ENCODE measurements at regions not wholly inside any gene's neighbourhood (a gene's known extent, or its start where the extent isn't known, plus 50 kb on each side); places are given as distances from the start of the nearest gene placed in this dataset.

DNA sequence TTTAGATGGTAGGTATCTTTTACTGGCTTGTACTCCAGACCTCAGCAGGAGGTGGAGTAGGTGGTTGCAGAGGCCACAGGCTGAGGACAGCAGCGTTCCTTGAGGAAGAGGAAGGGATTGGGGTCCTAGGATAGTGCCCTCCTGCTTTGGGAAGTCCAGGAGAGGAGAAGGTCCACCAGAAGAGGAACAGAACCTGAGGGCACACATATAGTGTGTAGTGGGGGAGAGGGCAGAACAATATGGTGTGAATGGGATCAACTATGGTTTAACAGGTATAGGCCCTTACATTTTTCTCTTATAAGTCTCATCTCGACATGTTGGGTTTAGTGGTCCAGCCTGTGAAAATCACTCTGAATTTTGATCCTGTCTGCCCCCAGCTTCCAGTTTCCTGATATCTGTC, 229.1 kb upstream of the ZBED5 start:
- H2BK20ac ChIP-seq (ENCODE audit: low read length), result peak overlapping the region; percentile 52; the same call in 1 of the 2 replicates
- no peak overlapping the region for H2BK120ac ChIP-seq (replicated peaks; ENCODE audit: low read depth, low read length)
- ChIA-PET CTCF (ENCODE audit: partially characterized antibody) (interaction anchor here (0.9 to 2.3 kb wide), 4 partner anchors 20 to 58 kb away, joined by 3 to 7 read pairs (median 4); no protein-coding TSS in a partner anchor), POLR2A (ENCODE audit: partially characterized antibody) (no interaction called here)
- H3K27ac ChIP-seq (ENCODE audit: low read depth, low read length), result no peak overlapping the region
- no peak overlapping the region for H3K4me3 ChIP-seq (ENCODE audit: extremely low read depth in 1 of 4, insufficient read depth in 2 of 4, low read depth in 3 of 4, low read length in 4 of 4)
- DNase-seq (ENCODE audit: low read depth in 1 of 2, low spot score in 2 of 2) (no peak), FAIRE-seq (no peak)
- no peak overlapping the region for H4K91ac ChIP-seq (replicated peaks; ENCODE audit: insufficient read length, low read length)
- 84% methylated on average over 2 of the region's 2 CpGs; no CpG with 5 or more reads in 1 of the 2 experiments for WGBS, 2 experiments (ENCODE audit: extremely low coverage in 1 of 2, insufficient coverage in 1 of 2, insufficient read length in 1 of 2, insufficient replicate concordance in 2 of 2, low coverage in 1 of 2, low lambda C conversion rate in 2 of 2, missing lambda C conversion rate in 1 of 2)
- no peak for TF ChIP-seq ASH2L (IDR thresholded peaks at IDR 0.05; ENCODE audit: low read length)
- no peak for TF ChIP-seq JUN (IDR thresholded peaks at IDR 0.05; ENCODE audit: low read depth, low read length)
- no peak for TF ChIP-seq SP1 (IDR thresholded peaks at IDR 0.05; ENCODE audit: low read depth, low read length)
- TF ChIP-seq FOSL1 (IDR thresholded peaks at IDR 0.05; ENCODE audit: insufficient read depth, low read depth, low read length), result no peak
- TF ChIP-seq GTF2F1 (IDR thresholded peaks at IDR 0.05; ENCODE audit: borderline replicate concordance, low read depth, low read length), result no peak
- TF ChIP-seq NRF1 (IDR thresholded peaks at IDR 0.05; ENCODE audit: low read depth, low read length), result no peak
- H3K36me3 ChIP-seq (ENCODE audit: control insufficient read depth in 2 of 4, insufficient read depth in 4 of 4, low read length in 3 of 4), result no peaks in the 10 kb centered on the region; a peak in 1 of 8 replicates
- no peak overlapping the region for H3K4me2 ChIP-seq (ENCODE audit: insufficient read depth in 1 of 2, low read depth in 2 of 2, low read length in 2 of 2)
- H2BK15ac ChIP-seq (ENCODE audit: low read length), result no peak overlapping the region
- H3K9me3 ChIP-seq (ENCODE audit: insufficient read depth in 2 of 2, low read depth in 1 of 2, low read length in 1 of 2), result peaks cover 11 to 22% of the 10 kb centered on the region in 2 experiments
- H2AK5ac ChIP-seq (ENCODE audit: low read depth, low read length), result no peak overlapping the region
- H3K14ac ChIP-seq (ENCODE audit: insufficient read length), result no peak overlapping the region
- no peaks in the 10 kb centered on the region for H3K79me2 ChIP-seq (ENCODE audit: control insufficient read depth in 1 of 2, insufficient read depth in 2 of 2, low read length in 2 of 2)
- H4K8ac ChIP-seq (ENCODE audit: extremely low read depth, insufficient read depth, low read length), result no peak overlapping the region
- no peaks in the 10 kb centered on the region for H3K23me2 ChIP-seq (ENCODE audit: low read depth, low read length)
- H3K23ac ChIP-seq (ENCODE audit: insufficient read length), result no peak overlapping the region
- H3K4me1 ChIP-seq (replicated peaks in 1 of 4; ENCODE audit: control insufficient read depth in 3 of 4, insufficient read depth in 4 of 4, low read length in 3 of 4), result peaks cover 0 to 7% (median under 1%) of the 10 kb centered on the region in 4 experiments; a peak in 1 of 7 replicates
- no peak overlapping the region for H2BK5ac ChIP-seq (ENCODE audit: low read depth, low read length)
- H3K56ac ChIP-seq (replicated peaks; ENCODE audit: insufficient read length, low read depth, low read length), result no peak overlapping the region
- no peaks in the 10 kb centered on the region for H3K79me1 ChIP-seq (ENCODE audit: low read depth, low read length)
- no peak overlapping the region for H3K18ac ChIP-seq (ENCODE audit: extremely low read depth, low read length)
- no peak overlapping the region for H3K4ac ChIP-seq (replicated peaks; ENCODE audit: insufficient read length, low read depth, low read length)
- H4K5ac ChIP-seq (ENCODE audit: insufficient read length, low read depth, low read length), result no peak overlapping the region
- H3K9ac ChIP-seq (replicated peaks in 1 of 4; ENCODE audit: extremely low read depth in 1 of 4, low read depth in 3 of 4, low read length in 3 of 4), result no peak overlapping the region
- no peak overlapping the region for H2BK12ac ChIP-seq (ENCODE audit: low read depth, low read length)
- H3K27me3 ChIP-seq (replicated peaks in 1 of 4; ENCODE audit: control insufficient read depth in 3 of 4, extremely low read depth in 1 of 4, insufficient read depth in 3 of 4, low read length in 3 of 4), result no peaks in the 10 kb centered on the region
- H2AFZ ChIP-seq (ENCODE audit: low read length), result no peak overlapping the region
- H4K20me1 ChIP-seq (replicated peaks in 1 of 2; ENCODE audit: control insufficient read depth in 1 of 2, insufficient read depth in 2 of 2, low read length in 2 of 2), result no peaks in the 10 kb centered on the region

Data from H1 (cell line).